ENCODE measurements at regions not wholly inside any gene's neighbourhood (a gene's known extent, or its start where the extent isn't known, plus 50 kb on each side); places are given as distances from the start of the nearest gene placed in this dataset.

DNA sequence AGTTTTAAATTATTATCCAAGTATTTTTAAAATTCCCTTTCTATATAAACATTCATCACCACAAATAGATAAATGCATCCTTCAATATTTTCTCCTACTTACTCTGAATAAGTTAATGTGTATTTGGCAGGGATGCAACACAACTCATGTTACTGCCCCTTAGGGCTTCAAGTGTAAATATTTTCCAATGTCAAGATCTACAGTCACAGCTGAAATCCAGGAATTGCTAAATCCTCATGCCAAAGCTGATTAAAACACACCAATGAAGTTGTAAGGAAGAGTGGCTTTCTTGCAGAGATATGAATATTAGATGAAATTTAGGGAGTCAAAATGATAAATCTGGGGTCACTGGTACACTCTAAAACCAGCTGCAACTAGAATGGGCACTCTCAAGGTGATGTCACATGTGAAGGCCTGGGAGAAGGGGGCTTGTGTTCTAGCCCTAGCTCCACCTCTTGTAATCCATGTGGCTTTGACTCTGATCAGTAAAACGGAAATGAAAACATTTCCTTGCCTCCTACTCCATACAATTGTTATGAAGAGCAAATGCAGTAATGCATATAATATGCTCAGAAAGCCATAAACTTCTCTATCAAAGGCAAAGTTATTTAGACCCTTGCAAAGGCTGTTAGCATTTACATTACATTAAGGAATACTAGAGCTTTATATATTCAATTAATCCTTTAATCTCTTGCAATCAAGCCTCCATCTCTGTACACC, 228.1 kb upstream of the NFE2L3 start:
- DNase-seq = no peak

DNA sequence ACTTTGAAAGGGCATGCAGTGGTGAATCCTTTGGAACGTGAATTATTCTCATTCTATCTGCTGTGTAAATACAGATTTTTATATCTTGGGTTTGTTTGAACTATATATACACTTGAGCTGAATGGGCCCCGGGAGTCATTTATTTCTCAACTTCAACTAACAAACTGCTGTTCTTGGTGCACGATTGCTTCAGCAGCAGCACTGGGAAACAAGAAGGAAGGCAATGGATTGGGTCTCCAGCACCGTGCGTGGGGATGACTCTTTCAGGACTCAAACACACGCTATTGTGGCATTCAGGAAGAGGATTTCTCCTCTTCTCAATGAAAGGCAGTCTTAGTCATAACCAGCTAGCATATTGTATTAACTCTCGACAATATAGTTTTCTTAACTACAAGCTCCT, 226.0 kb upstream of the NFE2L3 start:
- no peak for DNase-seq

DNA sequence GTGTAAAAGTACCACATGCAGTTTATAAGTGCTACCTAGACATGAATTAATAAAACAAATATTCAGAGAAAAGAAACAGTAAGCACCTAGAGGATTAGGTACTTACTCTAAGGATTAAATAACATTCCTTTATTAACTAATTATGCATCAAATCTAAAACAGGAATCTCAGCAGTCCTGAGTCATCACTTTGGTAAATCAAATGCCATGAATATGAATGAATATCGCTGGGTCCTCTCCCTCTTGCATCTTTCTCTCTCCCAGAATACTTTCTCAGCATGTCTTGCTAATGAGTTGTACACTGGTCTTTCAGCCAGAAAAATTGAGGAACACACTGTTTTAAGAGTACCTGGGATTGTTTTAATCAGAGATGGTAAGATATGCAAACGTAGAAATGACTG, 225.5 kb upstream of the NFE2L3 start:
- no peak for DNase-seq

DNA sequence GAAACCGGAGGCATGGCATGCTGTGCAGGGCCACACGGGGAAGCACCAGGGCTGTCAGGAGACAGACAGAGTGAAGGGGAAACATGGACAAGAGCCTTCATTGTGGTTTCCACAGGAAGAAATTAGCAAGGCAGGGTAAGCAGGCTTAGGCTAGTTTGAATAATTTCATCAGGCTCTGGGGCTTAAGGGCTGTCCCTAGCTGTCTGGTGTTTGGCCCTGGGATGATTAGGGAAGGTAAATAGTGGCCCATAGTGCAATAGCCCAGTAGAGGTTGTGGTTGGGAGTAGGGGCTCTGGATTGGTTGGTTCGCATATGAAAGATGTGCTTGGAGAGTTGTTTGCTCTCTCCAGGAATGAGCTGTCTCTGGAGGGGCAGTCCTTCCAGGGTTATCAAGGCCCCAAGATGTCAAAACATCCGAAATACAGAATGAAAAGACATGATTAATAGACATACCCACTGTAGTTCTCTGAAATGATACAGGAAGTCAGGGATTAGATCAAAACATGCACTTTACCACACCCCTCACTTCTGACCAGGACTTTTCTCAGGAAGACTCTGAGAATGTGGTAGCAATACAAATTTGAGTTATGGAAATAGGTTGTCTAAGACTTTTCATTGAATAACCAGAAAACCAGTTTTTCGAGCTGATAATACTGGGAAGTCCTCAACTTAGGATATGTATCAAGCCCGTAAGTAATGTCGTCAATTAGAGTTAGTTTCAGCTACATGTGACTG, 224.9 kb upstream of the NFE2L3 start:
- DNase-seq = no peak

DNA sequence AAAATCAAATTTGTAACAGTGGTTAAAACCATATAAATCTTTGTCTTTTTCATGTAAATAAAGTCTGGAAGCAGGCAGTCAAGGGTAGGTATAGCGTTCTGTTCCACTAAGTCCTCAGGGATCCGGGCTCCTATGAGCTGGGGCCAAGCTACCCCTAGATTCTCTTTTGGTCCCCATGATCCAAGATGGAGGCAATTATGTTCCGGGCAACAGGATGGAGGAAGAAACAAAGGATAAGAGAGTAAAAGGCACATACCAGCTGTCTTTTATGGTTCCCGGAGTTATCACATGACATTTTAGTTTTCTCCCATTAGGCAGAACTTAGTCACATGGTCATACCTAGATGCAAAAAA, 224.4 kb upstream of the NFE2L3 start:
- no peak for DNase-seq

DNA sequence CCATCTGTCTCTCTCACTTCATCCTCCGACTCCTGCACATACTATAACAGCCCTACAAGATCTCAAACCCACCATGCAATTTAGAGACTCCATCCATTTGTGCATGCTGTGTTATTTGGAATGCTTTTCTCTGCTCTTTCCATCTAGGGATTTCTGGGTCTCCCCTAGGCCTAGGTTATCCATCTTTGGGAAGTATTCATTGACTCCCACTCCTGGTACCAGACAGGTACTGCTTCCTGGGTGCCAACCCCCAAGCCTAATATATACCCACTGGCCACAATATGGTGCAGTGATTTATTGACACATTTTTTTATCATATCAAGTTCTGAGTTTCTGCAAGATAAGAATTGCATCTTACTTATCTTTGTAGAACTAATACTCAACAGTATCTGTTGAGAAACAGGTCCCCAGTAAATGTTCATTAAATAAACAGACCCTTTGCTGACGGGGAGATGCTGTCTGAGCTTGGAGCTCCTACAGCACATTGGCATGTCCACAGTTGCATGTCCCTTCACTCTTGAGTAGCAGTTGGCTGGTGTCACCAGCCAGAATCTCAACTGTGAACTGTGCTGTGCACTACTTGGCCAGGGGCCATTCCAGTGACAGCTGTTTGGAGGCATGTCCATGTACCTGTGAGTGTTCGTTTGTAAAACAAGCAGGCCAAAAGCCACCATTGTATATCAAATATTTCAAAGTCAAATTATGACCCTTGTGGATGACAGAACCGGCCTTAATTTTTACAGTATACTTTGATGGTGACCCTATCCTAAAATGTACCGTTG, 223.3 kb upstream of the NFE2L3 start:
- DNase-seq = no peak

DNA sequence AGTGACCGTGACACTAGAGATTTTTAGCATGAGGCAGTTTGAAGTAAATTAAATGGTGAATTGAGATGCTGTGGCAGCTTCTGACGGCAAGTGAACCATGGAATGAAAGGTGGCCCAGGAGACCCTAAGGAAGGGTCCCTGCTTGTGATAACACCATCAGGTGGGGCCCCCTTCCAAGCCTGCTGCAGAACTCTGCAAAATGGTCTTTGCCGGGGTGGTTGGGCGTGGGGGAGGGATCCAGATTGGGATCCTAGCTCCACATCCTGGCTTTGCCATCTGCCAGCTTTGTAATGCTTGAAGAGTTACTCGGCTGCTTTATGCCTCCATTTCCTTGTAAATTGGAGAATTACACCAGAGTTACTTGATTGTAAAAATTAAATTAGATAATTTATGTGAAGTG, 222.6 kb upstream of the NFE2L3 start:
- DNase-seq = no peak

DNA sequence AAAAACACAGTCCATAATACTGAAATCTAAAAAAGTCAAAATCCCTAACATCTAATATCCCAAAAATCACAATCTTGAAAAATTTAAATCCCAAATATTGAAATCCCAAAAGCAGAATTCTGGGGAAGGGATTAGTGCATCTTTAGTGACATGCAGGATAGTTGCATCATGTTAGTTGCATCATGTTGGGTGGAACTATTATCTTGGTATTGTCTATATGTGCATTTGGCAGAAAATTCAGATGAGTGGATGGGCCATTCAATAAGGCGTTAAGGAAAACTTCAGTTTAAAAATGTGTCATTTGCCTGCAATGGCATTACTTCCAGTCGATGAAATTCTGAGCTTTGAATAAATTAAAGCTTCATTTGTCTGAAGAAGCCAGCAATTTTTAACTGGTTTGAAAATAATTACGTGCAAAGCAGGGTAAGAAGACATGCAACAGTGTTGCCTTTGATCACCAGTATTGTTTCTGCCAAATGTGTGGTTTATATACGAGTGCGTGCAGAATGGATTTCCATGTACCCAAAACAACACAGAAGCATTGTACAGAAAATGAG, 221.4 kb upstream of the NFE2L3 start:
- DNase-seq = no peak

DNA sequence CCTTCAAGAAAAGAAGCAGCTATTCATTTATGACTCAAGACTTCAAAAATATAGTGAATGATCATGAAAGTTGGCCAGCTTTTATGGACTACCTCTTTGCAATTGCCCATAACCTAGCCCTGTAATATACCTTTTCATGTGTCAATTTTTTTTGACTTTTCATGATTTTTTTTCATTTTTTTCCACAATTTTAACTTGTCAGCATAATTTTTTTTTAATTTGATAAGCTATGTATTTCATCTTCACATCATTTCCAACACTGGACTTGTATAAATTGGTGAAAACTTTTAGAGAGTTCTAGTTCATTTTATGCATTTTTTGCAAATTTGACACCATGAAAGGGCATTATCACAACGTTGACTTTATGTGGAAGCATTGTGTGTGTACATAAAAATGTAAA, 220.8 kb upstream of the NFE2L3 start:
- DNase-seq = no peak

DNA sequence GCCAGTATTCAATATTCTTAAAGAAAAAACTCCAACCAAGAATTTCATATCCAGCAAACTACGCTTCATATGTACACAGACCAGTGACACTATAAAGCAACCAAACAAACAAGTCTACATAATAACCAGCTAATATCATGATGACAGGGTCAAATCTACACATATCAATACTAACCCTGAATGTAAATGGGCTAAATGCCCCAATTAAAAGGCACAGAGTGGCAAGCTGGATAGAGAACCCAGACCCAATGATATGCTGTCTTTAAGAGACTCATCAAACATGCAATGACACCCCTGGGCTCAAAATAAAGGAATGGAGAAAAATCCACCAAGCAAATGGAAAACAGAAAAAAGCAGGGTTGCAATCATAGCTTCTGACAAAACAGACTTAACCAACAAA, 218.1 kb upstream of the NFE2L3 start:
- DNase-seq = no peak

DNA sequence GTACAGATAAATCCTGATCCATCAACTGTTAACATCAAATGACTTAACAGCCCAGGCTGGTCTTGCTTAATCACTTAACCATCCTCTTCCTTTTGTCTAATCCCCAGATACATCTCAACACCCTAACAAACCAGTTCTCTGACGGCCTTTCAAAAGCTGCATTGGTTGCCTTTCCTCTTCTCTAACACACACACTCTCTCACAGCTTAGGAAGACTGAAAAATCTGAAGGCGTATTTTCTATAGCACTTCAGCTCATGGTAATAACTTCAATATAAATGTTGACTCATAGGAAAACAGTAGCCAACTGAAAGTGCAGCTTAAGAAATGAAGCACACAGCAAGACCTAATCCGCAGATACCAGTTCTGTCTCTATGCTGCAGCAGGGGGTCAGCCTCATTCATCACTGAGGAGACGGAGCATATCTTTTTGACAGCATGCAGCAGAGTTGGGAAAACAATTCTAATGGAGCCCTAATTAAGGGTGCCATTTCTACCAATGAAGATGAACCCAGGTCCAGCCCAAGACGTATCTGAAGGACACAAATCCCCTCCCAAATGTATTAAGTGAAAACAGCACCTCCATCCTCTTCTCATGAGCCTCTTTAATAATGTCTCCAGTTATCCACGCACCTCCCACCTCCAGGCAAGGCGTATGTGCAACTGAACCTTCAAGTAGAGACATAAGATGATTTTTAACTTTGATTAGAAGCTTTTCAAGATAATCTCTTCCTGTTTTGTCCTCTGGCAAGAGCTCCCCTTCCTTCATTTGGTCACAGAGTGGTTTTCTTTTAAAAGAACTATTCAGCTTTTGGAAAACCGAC, 211.7 kb upstream of the NFE2L3 start:
- DNase-seq = no peak

DNA sequence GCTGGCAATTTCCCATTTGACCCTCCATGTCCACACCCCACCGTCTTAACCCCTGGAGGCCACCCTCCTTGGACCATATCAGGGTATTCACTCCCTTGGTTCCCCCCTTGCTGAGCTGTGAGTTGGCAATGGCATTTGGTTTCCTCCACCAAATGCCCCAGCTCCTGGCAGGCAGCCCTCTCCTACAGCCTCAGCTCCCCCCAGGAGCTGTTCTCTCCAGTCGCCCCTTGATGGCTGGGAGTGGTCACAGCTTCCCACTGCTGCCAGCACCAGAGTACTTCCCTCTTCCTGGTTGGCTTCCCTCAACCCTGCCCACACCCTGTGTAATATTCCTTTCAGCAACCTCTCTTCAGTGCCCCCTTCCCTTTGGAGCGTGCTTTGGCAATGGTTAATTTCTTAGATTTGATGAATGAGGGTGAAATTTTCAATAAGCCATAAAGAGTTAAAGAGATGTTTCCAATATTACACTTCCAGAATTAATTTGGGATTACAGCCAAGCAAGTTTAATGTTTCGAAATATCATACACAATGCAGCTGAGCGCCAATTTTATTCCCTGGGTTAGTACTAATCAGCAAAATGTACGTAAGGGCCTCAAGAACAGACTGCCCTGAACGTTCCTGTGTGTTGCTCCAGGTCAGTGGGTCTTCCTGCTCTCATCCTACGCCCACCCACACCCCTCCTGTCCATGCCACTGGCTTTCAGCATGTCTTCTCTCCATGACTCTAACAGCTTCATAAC, 207.1 kb upstream of the NFE2L3 start:
- DNase-seq = no peak

DNA sequence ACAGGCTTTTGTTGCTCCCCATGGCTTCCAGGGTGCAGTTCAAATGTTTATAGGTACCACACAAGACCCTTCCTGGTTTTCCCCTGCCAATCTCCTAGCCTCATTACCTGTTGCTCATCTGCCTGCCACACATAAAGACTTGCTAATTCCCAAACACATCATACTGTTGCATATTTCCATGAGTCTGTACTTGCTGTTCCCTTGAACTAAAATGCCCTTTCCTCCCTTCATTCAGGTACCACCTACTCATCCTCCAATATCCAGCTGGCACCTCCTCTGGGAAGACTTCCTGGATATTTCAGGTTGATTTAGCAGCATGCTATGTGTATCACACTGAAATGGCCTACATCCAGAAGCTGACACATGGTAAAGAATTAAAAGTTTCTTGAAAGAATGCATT, 206.4 kb upstream of the NFE2L3 start:
- DNase-seq = no peak

DNA sequence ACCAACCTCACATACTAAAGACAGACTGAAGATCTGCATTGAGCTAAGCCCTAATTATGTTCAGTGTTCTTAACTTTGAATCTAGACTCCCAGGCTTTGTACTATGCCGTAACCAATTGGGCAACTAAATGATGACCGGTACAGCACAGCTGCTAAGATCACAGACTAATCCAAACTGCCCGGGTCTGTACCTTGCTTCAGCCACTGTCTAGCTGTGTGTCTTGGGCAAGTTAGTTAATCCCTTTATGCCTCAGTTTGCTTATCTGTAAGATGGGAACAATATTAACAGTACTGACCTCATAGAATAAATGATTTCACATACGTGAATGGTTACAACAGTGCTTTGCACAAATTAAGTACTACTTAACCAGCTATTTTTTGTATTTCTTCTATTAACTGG, 205.8 kb upstream of the NFE2L3 start:
- DNase-seq = no peak

DNA sequence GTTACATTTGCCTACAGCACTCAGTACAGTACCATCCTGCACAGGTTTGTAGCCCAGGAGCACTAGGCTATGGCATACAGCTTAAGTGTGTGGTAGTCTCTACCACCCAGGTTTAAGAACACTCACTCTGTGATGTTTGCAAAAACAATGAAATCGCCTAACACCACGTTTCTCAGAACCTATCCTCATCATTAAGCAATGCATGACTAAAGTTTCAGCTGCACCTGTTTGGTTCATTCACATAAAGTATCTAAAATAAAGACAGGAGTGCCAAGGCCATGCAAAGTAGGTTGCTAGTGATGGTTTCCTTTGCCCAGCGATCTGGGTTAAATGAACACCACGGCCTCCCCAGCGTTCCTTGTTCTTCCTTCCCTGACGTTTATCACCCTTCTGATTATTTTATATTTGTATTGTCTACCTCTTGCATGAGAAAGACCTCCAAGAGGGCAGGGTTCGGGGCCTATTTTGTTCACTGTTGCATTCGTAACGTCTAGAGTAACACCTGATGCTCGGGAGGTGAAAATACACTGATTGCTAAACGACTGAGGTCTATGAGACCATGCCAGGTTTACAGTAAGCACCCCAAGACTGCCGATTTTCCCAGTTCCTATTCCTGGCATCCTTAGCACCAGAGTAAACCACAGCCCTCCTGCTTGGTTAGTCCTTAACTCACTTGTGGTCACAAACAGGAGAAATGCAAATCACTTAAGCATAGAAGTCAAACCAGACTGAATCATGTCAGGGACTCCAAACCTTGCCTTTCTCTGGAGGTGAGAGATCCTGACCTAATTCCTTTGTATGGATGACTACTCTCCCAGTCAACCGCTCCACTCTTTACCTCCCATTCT, 204.1 kb upstream of the NFE2L3 start:
- no peak for DNase-seq

DNA sequence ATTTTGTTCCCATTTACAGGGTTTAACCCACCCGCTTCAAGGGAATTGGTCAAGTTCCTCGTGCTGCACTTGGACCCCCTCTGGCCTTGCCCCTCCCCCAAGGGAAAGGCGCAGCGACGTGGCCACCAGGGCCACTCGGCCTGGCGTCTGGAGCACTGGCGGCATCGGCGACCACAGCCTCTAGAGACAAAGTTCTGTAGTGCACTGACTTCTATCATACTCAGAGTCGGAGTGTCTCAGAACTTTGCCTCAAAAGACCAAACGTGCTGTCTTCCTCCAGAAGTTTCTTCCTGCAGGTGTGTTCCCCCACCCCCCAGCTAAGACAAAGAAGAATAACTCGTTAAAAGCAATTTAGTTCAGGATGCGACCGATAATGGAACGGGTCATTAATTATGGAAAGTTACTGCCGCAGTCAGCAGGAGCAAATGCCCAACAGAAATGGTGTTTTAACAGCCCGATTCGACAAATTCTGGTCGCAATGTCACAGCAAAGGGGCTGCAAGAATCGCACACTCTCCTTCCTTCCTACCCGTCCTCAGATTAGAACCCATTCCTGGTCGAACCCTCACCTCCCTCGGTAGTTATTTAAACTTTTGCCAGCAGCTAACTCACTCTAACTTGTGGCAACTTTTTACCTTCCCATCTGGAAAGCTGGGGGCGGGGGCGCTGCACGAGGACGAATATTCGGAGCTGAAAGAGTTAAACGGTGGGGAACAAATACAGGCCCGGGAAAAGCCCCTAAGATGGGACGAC, 202.1 kb upstream of the NFE2L3 start:
- DNase-seq = peak; percentile 41

DNA sequence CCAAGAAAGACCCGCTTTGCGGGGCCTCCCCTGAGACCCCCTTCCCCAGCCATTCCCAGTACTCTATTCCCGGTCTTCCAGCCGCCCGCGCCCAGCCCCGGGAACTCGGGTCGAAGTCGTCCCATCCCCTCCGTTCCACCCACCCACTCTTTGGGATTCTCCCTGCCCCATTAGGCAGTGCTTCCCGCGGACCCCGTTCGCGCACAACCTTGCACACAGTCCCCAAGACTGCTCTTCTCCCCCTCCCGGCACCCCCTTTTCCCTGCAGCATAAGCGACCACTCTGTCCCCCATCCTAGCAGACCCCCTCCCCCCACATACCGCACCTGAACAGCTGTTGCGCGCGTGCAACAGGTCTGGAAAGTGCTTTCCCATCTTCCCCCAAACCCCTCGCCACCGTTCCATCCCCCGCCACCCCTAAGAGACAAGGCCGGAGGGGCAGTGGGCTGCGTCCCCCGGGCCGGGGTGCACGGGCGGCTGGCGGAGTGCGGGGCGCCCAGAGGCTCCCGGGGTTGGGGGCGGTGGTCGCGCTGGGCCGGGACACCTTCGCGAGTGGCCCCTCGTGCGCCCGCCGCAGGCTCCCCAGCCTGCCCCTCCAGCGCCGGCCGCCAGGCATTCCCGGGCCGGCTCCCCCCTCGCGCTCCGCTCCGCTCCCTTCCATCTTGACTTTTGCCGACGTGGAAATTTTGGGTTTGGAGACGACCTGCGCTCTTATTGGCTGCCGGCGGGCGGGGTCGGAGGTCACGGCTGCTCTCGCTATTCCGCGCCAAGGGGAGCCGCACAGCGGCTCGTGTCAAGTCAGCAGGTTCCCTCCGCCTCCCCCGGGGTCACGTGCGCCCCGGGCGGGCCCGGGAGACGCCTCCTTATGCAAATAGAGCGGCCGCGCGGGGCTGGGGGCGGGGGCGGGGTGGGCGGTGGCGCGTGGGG, 201.2 kb upstream of the NFE2L3 start:
- peak; percentile 91 for DNase-seq

Data from left kidney (tissue), 1 donor.